RWPE2 (cell line): ENCODE measurements at regions not wholly inside any gene's neighbourhood (a gene's known extent, or its start where the extent isn't known, plus 50 kb on each side); places are given as distances from the start of the nearest gene placed in this dataset.

ENCODE experiments used
- ATAC-seq: fragments of 200-7000 bp; cut with Tn5 transposase; 3 replicates; pipeline ENCODE4 v1.9.1; 2021; ENCODE audit warnings: low read depth
- DNase-seq: peaks from one replicate; pipeline ENCODE4 v3.0.0-alpha.2; 2020; ENCODE audit warnings: low spot score
- H3K27ac ChIP-seq: fragments of 450-650 bp; 2 replicates; pipeline ENCODE4 v1.5.1; 2017; ENCODE audit warnings: mild to moderate bottlenecking; ENCODE audit not compliant: poor library complexity, severe bottlenecking
- H3K27me3 ChIP-seq: fragments of 250-450 bp; sonication (Bioruptor Pico); 2 replicates; pipeline ENCODE4 v1.5.1; 2021; ENCODE audit warnings: mild to moderate bottlenecking, moderate library complexity; ENCODE audit not compliant: insufficient read depth, poor library complexity, severe bottlenecking
- H3K36me3 ChIP-seq: fragments of 250-450 bp; sonication (Bioruptor Pico); 2 replicates; pipeline ENCODE4 v1.5.1; 2020; ENCODE audit warnings: low read depth, mild to moderate bottlenecking, moderate library complexity
- H3K4me1 ChIP-seq: fragments of 250-450 bp; sonication (Bioruptor Pico); 2 replicates; pipeline ENCODE4 v1.5.1; 2021; ENCODE audit warnings: mild to moderate bottlenecking, moderate library complexity; ENCODE audit not compliant: insufficient read depth, poor library complexity, severe bottlenecking
- H3K4me3 ChIP-seq: fragments of 250-450 bp; sonication (Bioruptor Pico); 2 replicates; pipeline ENCODE4 v1.5.1; 2021; ENCODE audit warnings: mild to moderate bottlenecking, moderate library complexity; ENCODE audit not compliant: severe bottlenecking
- H3K9me3 ChIP-seq: fragments of 250-450 bp; sonication (Bioruptor Pico); 2 replicates; pipeline ENCODE4 v1.5.1; 2021; ENCODE audit warnings: mild to moderate bottlenecking, moderate library complexity; ENCODE audit not compliant: severe bottlenecking
- TF ChIP-seq, protein P1 (sequence below): fragments of 450-650 bp; IDR thresholded peaks from one replicate; pipeline ENCODE4 v1.5.1; 2017; ENCODE audit warnings: mild to moderate bottlenecking, moderate library complexity; ENCODE audit not compliant: poor library complexity, severe bottlenecking

DNA sequence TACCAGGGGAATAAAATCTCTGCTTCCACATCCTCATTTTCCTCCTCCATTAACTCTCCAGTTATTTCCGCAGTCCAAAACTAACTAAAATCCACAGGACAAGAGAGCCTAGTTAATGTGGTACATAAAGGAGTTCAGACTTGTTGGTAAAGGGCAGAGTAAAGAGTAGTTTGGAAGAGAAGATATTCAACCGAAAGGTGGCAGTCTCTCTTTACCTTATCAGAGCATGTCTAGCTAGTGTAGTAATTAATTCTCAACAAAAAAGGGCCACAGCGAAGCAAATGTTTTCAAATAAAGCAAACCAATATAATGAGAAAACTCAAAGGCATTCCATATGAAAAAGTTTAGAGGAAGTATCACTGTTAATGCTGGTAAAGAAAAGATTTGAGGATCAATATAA lies 286.5 kb downstream of the GLUD2 start:
- no peaks in the 10 kb centered on the region for H3K27me3 ChIP-seq
- no peak for DNase-seq

DNA sequence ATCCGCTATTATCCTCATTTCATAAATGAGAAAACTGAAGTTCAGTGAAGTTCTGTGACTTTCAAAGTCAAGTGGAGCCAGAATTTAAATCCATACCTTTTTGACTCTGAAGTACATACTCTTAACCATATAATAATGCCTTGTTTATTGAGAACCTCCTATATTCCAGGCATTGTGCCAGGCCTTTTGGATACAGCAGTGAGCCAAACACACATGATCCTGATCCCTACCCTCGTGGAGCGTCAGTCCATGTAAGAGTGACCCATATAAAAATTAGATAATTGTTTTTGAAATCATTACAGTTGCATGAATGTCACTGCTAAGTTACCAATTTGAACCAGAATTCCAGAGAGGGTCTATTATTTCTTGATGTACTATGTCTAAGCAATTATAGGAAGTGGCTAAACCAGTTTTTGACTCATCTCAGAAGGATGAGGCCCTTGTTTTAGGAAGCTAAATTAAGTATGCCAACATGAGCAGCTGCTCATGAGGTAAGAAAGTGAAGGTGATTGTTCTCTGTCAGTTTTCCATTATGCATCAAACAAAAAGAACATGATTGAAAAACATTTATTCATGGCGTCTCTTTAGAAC lies 289.5 kb downstream of the GLUD2 start:
- no peaks in the 10 kb centered on the region for H3K36me3 ChIP-seq
- no peaks in the 10 kb centered on the region for H3K9me3 ChIP-seq
- DNase-seq = no peak
- no peak overlapping the region for H3K4me3 ChIP-seq
- H3K4me1 ChIP-seq = peaks cover 2% of the 10 kb centered on the region
- TF ChIP-seq, protein P1, sequence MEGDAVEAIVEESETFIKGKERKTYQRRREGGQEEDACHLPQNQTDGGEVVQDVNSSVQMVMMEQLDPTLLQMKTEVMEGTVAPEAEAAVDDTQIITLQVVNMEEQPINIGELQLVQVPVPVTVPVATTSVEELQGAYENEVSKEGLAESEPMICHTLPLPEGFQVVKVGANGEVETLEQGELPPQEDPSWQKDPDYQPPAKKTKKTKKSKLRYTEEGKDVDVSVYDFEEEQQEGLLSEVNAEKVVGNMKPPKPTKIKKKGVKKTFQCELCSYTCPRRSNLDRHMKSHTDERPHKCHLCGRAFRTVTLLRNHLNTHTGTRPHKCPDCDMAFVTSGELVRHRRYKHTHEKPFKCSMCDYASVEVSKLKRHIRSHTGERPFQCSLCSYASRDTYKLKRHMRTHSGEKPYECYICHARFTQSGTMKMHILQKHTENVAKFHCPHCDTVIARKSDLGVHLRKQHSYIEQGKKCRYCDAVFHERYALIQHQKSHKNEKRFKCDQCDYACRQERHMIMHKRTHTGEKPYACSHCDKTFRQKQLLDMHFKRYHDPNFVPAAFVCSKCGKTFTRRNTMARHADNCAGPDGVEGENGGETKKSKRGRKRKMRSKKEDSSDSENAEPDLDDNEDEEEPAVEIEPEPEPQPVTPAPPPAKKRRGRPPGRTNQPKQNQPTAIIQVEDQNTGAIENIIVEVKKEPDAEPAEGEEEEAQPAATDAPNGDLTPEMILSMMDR = no peak
- H3K27ac ChIP-seq = no peak overlapping the region
- ATAC-seq = peak; percentile 71
- H3K27me3 ChIP-seq = no peaks in the 10 kb centered on the region

More for the DNA sequence above, 286.5 kb downstream of the GLUD2 start:
- H3K9me3 ChIP-seq = no peaks in the 10 kb centered on the region
- TF ChIP-seq, protein P1 = peak; percentile 7
- no peak overlapping the region for H3K4me3 ChIP-seq
- ATAC-seq = no peak
- no peaks in the 10 kb centered on the region for H3K36me3 ChIP-seq
- H3K27ac ChIP-seq = no peak overlapping the region
- H3K4me1 ChIP-seq = peaks cover 2% of the 10 kb centered on the region

DNA sequence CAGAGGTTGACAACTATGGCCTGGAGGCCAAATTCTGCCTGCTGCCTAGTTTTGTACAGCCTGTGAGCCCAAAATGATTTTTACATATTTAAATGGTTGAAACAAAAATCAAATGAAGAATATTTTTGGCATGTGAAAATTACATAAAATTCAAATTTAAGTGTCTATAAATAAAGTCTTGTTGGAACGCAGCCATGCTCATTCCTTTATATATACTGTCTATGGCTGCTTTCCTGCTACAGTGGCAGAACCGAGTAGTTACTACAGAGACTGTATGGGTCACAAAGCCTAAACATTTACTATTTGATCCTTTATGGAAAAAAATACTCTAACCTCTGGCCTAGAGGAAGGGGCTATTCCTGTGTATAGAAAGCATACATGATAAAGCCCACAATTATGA lies 290.4 kb downstream of the GLUD2 start:
- no peak overlapping the region for H3K4me3 ChIP-seq
- TF ChIP-seq, protein P1 = no peak
- no peaks in the 10 kb centered on the region for H3K36me3 ChIP-seq
- no peak for DNase-seq
- no peaks in the 10 kb centered on the region for H3K9me3 ChIP-seq
- no peak overlapping the region for H3K27ac ChIP-seq
- no peaks in the 10 kb centered on the region for H3K27me3 ChIP-seq
- ATAC-seq = no peak
- H3K4me1 ChIP-seq = peaks cover 2% of the 10 kb centered on the region

DNA sequence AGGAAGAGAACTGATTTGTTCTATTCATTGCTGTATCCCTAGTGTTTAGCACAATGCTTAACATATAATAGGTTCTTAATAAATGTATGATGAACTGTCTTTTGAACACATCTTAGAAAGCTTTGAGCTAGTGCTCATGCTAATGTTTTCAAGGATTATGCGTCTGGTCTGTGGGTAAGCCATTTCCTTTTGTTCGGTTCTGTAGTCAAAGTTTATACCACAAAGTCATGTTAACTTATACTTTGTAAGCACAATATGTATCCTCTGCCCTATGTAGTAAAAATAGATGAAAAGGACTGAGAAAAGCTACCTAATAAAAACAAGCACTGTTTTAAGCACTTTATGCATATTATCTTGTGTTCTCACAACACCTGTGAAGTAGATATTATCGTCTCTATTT lies 301.9 kb downstream of the GLUD2 start:
- H3K36me3 ChIP-seq = no peaks in the 10 kb centered on the region
- no peak overlapping the region for H3K27ac ChIP-seq
- no peak overlapping the region for H3K4me3 ChIP-seq
- H3K4me1 ChIP-seq = no peaks in the 10 kb centered on the region
- no peaks in the 10 kb centered on the region for H3K27me3 ChIP-seq
- no peaks in the 10 kb centered on the region for H3K9me3 ChIP-seq
- DNase-seq = no peak
- ATAC-seq = no peak
- TF ChIP-seq, protein P1 = no peak

DNA sequence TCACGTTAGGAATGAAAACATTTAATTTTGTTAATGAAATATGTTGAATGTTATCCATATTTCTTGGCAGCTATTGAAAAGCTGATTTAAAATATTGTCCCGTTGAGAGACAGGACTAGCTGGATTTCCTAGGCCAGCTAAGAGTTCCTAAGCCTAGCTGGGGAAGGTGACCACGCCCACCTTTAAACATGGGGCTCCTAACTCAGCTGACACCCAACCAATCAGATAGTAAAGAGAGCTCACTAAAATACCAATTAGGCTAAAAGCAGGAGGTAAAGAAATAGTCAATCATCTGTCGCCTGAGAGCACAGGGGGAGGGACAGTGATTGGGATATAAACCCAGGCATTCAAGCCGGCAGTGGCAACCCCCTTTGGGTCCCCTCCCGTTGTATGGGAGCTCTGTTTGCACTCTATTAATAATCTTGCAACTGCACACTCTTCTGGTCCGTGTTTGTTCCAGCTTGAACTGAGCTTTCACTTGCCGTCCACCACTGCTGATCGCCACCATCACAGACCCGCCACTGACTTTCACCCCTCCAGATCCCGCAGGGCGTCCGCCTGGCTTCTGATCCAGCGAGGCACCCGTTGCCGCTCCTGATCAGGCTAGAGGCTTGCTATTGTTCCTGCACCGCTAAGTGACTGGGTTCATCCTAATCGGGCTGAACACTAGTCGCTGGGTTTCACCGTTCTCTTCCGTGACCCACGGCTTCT lies 308.9 kb downstream of the GLUD2 start:
- no peaks in the 10 kb centered on the region for H3K4me1 ChIP-seq
- TF ChIP-seq, protein P1 = no peak
- no peaks in the 10 kb centered on the region for H3K9me3 ChIP-seq
- DNase-seq (no peak), ATAC-seq (no peak)
- H3K27me3 ChIP-seq = no peaks in the 10 kb centered on the region
- no peaks in the 10 kb centered on the region for H3K36me3 ChIP-seq
- H3K27ac ChIP-seq = no peak overlapping the region
- no peak overlapping the region for H3K4me3 ChIP-seq
